Mammary epithelial cell (primary cell): ENCODE measurements at regions not wholly inside any gene's neighbourhood (a gene's known extent, or its start where the extent isn't known, plus 50 kb on each side); places are given as distances from the start of the nearest gene placed in this dataset.

ENCODE experiments used
- CTCF ChIP-seq, 2 donors: IDR thresholded peaks in 1 of 2; conservative IDR thresholded peaks in 1 of 2; 2 replicates each; pipeline ENCODE4 v1.5.1; 2011 to 2012; ENCODE audit warnings: inconsistent platforms in 2 of 2, low read length in 2 of 2, mild to moderate bottlenecking in 2 of 2, control low read depth in 1 of 2, low read depth in 1 of 2; ENCODE audit not compliant: insufficient read depth in 1 of 2; ENCODE audit errors: extremely low read depth in 1 of 2
- EZH2 ChIP-seq: IDR thresholded peaks from 2 replicates; pipeline ENCODE4 v1.6.1; 2012; ENCODE audit warnings: low read length, inconsistent platforms, borderline replicate concordance

GRCh38 chr3:103342205-103342731, 907.5 kb downstream of the ZPLD1 start:
- TF ChIP-seq CTCF (conservative IDR thresholded peaks at IDR 0.05 in 1 of 2, IDR thresholded peaks at IDR 0.05 in 1 of 2; ENCODE audit: extremely low read depth in 1 of 2, insufficient read depth in 1 of 2, low read depth in 1 of 2, low read length in 2 of 2) (no peak), EZH2 (no peak)
